Muscle layer of colon (tissue), 2 donors: ENCODE measurements at regions not wholly inside any gene's neighbourhood (a gene's known extent, or its start where the extent isn't known, plus 50 kb on each side); places are given as distances from the start of the nearest gene placed in this dataset.
"Not testable (repeated sequence)": the region's sequence is repeated elsewhere in the genome, so short reads cannot be mapped to it uniquely, and the experiment has no call there.

ENCODE experiments used
- H3K27ac ChIP-seq: one replicate; pipeline ENCODE4 v1.7.0; 2013; ENCODE audit warnings: low read depth, mild to moderate bottlenecking, low read length, moderate library complexity
- H3K27me3 ChIP-seq, 2 donors: one replicate each; pipeline ENCODE4 v1.7.0; 2013; ENCODE audit warnings: low read length in 2 of 2, mild to moderate bottlenecking in 2 of 2; ENCODE audit not compliant: insufficient read depth in 2 of 2, control insufficient read depth in 1 of 2
- H3K36me3 ChIP-seq: one replicate; pipeline ENCODE4 v1.7.0; 2013; ENCODE audit warnings: mild to moderate bottlenecking, low read length; ENCODE audit not compliant: insufficient read depth
- H3K4me1 ChIP-seq: one replicate; pipeline ENCODE4 v1.7.0; 2013; ENCODE audit warnings: mild to moderate bottlenecking, low read length; ENCODE audit not compliant: insufficient read depth
- H3K4me3 ChIP-seq, 2 donors: one replicate each; pipeline ENCODE4 v1.7.0; 2013; ENCODE audit warnings: low read length in 2 of 2, low read depth in 1 of 2, mild to moderate bottlenecking in 1 of 2, moderate library complexity in 1 of 2
- H3K9ac ChIP-seq: one replicate; pipeline ENCODE4 v1.7.0; 2013; ENCODE audit warnings: low read length
- H3K9me3 ChIP-seq: one replicate; pipeline ENCODE4 v1.7.0; 2013; ENCODE audit warnings: mild to moderate bottlenecking, low read length
- donor health status: abdominal sarcoma.
- donor health status: Adenocarcinoma of cecum.

DNA sequence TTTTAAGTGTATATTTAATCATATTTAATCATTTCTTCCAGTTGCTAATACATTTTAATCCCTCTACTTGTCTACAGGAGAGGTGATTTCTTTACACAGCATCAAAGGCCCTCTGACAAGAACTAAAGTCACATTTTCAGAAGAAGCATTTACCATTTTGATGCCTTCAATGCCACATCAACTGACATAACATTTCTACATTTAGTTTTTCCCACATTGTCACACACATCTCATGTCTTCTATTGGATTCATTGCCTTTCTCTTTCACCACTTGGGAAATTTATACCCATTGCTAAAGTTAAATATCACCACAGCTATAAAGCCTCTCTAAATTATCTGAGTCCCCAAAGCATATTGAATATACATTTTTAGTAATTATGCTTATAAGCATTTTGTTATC, 1907.5 kb upstream of the CDH9 start:
- H3K27me3 ChIP-seq: no peaks in the 10 kb centered on the region
- no peaks in the 10 kb centered on the region for H3K9me3 ChIP-seq
- no peak overlapping the region for H3K27ac ChIP-seq
- no peak overlapping the region for H3K4me3 ChIP-seq
- H3K4me1 ChIP-seq: no peaks in the 10 kb centered on the region
- H3K9ac ChIP-seq: no peak overlapping the region
- no peaks in the 10 kb centered on the region for H3K36me3 ChIP-seq

DNA sequence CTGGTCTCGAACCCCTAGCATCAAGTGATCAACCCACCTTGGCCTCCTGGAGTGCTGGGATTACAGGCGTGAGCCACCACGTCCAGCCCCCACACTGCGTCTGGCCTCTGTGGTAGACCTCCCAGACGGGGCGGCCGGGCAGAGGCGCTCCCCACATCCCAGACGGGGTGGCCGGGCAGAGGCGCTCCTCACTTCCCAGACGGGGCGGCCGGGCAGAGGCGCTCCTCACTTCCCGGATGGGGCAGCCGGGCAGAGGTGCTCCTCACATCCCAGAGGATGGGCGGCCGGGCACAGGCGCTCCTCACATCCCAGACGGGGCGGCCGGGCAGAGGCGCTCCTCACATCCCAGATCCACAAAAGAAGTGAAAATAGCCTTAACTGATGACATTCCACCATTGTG, 1891.0 kb upstream of the CDH9 start:
- not testable (repeated sequence) for H3K36me3 ChIP-seq, H3K27ac ChIP-seq, H3K4me1 ChIP-seq, H3K27me3 ChIP-seq, H3K4me3 ChIP-seq, H3K9me3 ChIP-seq, H3K9ac ChIP-seq

DNA sequence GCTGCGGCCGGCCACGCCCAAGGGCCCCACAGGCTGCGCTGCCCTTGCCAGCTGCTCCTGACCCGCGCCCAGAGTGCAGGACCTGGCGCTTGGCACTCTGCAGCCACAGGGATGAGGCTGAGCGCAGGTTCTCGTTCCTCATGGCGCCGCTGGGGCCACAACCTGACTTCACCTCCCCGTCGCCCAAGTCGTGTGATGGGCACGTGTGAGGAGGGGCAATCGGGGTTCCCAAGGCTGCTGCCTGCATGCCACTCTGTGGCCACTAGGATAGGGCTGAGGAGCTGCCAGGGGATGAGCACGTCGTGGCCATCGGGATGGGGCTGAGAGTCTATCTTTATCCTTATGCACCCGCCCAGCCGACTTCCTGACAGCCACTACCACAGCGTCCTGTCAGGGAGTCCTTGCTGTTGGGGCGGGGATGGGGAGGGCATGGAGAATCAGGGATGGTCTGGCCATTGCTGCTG, 1890.0 kb upstream of the CDH9 start:
- H3K9ac ChIP-seq, H3K4me1 ChIP-seq, H3K4me3 ChIP-seq, H3K27ac ChIP-seq, H3K9me3 ChIP-seq, H3K27me3 ChIP-seq, H3K36me3 ChIP-seq: not testable (repeated sequence)

DNA sequence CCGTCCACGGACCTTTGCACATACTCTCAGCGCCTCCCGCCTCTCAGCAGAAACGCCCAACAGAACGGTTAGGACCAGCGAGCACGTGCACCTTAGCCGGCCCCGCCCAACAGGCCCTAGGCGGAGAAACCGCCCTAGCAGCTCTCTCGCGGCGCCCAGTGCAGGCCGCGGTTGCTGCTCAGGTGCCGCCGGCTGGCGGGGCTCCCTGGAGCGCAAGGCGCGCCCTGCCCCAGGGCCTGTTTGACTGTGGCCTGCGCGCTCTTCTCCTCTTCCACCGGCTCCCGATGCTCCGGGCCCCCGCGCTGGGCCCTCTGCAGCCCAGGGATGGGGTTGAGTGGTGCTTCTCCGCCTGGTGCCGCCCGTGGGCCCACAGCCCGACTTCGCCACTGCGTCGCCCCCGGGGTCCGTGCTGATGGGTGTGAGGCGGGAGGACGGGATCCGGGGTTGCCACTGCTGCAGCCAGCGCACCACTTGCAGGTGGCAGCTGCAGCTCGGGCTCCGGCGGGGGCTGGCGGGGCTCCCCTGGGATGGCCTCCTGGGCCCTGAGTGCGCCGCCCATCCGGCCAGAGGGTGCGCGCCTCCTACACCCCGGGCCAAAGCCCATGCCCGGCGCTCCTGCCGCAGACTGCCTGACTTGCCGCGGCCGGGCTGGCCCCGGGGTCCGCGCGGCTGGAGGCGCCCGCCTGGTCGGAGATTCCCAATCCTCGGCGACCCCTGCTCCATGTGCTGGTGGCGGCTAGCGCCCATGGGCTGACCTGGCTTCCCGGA, 1889.4 kb upstream of the CDH9 start:
- Histone ChIP-seq H3K27ac (no peak overlapping the region), H3K9me3 (no peaks in the 10 kb centered on the region), H3K9ac (no peak overlapping the region), H3K4me3 (no peak overlapping the region), H3K36me3 (no peaks in the 10 kb centered on the region), H3K27me3 (no peaks in the 10 kb centered on the region), H3K4me1 (no peaks in the 10 kb centered on the region)

DNA sequence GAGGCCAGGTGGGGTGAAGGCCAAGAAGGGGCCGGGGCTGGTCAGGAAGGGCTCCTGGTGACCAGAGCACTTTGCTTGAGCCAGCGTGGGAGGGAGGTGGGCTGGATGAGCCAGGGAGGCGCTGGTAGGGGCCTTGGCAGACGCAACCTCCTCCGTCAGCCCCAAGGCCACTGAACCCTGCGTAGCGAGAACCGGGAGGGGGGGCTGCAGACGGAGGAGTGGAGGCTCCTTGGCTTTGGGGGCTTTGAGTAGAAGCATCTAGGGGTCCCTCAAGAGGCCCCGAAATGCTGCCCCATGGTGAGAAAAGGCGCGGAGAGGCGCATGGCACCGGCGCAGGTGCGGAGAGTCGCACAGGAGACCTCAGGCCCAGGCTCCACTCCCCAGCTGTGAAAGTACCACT, 1888.0 kb upstream of the CDH9 start:
- Histone ChIP-seq H3K9ac (no peak overlapping the region), H3K9me3 (no peaks in the 10 kb centered on the region), H3K4me1 (no peaks in the 10 kb centered on the region), H3K27me3 (no peaks in the 10 kb centered on the region), H3K27ac (no peak overlapping the region), H3K36me3 (no peaks in the 10 kb centered on the region), H3K4me3 (no peak overlapping the region)

DNA sequence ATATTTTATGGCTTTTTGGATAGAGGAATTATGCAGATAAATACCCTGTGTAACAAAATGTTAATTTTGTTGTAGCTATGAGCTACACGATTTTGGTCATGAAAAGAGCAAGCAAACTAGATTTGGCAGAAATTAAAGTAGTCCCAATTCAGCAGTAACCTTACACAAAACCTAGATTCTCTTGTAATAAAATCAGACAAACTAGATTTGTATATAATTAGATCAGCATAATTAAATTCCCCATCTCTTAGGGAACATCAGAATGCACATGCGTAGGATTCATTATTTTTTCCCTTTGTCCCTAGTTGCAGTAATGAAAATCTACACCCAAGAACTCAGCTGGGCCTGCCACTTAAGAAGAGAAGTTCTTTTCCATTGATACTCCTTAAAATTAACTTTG, 1879.2 kb upstream of the CDH9 start:
- Histone ChIP-seq H3K36me3 (no peaks in the 10 kb centered on the region), H3K9me3 (no peaks in the 10 kb centered on the region), H3K4me3 (no peak overlapping the region), H3K27me3 (no peaks in the 10 kb centered on the region), H3K9ac (no peak overlapping the region), H3K4me1 (no peaks in the 10 kb centered on the region), H3K27ac (no peak overlapping the region)

DNA sequence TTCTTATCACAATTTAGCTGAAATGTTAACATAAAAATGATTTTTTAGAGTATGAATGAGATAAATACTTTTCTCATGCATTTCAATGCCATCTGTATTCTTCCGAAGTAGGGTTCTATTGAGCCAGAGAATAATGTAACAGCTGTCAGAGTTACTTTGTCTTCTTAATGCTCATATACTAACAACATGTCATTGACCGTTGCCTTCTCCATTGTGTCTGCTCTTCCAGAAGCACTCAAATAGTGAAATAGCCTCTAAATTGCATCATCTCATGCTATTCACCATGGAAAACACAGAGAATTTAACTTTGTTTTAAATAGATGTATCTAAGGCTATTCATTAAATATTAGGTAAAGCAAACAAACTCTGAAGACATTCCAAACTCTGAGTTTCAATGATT, 1875.9 kb upstream of the CDH9 start:
- Histone ChIP-seq H3K36me3 (no peaks in the 10 kb centered on the region), H3K27ac (no peak overlapping the region), H3K9ac (no peak overlapping the region), H3K4me1 (no peaks in the 10 kb centered on the region), H3K4me3 (no peak overlapping the region), H3K9me3 (no peaks in the 10 kb centered on the region), H3K27me3 (no peaks in the 10 kb centered on the region)

DNA sequence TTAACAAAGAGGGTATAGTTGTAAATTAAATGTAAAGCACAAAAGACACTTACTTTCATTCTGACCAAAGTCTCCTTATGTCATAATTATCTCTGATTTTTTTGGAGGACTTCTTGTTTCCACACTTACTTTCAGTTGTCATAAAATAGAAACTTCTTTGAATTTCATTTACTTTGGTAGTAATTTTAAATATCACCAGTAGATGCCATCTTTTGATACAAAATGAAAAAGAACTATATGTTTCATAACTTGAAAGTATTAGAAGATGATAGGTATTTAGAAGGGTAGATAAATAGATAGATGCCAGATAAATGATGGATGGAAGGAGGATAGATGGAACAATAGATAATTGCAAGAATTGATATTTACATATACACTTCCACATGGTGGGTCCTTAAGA, 1865.3 kb upstream of the CDH9 start:
- no peak overlapping the region for H3K27ac ChIP-seq

DNA sequence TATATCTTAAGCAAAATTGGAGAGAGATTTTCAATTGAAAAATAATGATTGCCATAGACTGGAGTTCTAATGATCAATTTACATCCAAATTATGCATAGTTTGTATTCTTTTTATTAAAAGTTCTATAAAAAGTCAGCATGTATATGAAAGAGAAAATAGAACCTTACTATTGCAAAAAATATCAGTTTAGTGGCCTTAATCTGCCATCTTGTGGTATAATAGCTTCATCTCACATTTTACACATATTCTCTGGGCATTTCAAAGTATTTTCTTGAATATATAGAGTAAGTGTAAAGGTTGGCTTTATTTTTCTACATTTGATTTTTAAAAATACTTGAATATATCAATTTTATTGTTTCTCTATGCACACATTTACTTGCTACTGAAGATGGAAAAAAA, 1858.6 kb upstream of the CDH9 start:
- H3K36me3 ChIP-seq: no peaks in the 10 kb centered on the region
- H3K9ac ChIP-seq: no peak overlapping the region
- no peaks in the 10 kb centered on the region for H3K4me1 ChIP-seq
- H3K27ac ChIP-seq: no peak overlapping the region
- H3K9me3 ChIP-seq: no peaks in the 10 kb centered on the region
- no peaks in the 10 kb centered on the region for H3K27me3 ChIP-seq
- no peak overlapping the region for H3K4me3 ChIP-seq

More for the DNA sequence above, 1865.3 kb upstream of the CDH9 start:
- no peaks in the 10 kb centered on the region for H3K27me3 ChIP-seq
- no peaks in the 10 kb centered on the region for H3K36me3 ChIP-seq
- no peaks in the 10 kb centered on the region for H3K4me1 ChIP-seq
- H3K4me3 ChIP-seq: no peak overlapping the region
- no peaks in the 10 kb centered on the region for H3K9me3 ChIP-seq
- H3K9ac ChIP-seq: no peak overlapping the region

DNA sequence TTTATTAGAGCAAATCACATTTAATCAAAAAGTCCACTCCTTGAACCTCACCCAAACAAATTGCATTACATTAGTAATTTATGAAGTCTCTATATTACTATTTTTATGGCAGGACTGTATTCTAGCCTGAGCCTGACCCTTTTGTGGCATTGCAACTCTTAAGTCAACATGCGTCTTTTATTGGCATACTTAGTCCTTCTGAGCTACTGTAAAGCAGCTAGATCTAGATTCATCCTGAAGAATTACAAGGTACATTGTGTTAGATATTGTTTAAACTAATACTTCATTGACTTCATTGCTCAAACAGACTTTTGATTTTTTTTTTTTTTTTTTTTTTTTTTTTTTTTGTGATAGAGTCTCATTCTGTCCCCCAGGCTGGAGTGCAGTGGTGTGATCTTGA, 1842.5 kb upstream of the CDH9 start:
- H3K27ac ChIP-seq: no peak overlapping the region
- no peak overlapping the region for H3K9ac ChIP-seq
- no peak overlapping the region for H3K4me3 ChIP-seq
- no peaks in the 10 kb centered on the region for H3K27me3 ChIP-seq
- no peaks in the 10 kb centered on the region for H3K4me1 ChIP-seq
- no peaks in the 10 kb centered on the region for H3K9me3 ChIP-seq
- no peaks in the 10 kb centered on the region for H3K36me3 ChIP-seq

DNA sequence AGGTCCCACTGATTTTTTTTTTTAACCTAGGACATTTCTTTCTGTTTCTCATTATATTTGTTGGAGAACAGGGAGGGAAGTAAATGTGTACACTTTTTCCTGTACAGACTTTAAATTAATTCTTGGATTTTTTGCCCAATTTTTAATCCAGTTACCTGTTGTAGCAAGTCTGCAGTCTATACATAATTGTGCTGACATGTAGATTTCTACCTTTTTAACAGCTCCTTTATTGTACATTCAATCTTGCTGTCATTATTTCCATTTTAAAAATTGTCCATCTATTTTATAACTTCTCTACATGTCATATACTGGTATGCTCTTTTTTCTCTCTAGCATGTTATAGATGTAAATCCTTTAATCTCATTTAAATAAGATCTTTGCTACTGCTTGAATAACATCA, 1838.7 kb upstream of the CDH9 start:
- Histone ChIP-seq H3K27me3 (no peaks in the 10 kb centered on the region), H3K36me3 (no peaks in the 10 kb centered on the region), H3K9me3 (no peaks in the 10 kb centered on the region), H3K9ac (no peak overlapping the region), H3K4me1 (no peaks in the 10 kb centered on the region), H3K4me3 (no peak overlapping the region), H3K27ac (no peak overlapping the region)

DNA sequence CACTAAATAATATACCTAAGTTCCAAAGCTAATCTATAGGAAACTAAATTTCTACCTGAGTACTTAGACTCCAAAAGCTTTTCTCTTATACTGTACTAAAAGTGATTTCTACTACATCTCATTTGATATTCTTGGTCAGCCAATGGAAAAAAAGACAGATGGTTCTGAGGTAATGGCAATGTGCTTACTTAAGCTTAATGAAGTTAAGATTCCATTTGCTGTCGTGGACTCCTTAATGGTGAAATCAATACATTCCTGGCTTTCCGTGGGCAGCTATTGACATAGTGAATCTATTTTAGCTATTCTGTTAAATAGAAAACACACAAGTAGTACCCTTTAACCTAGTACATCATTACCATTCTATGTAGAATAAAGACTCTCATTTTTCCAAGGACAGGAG, 1825.6 kb upstream of the CDH9 start:
- H3K4me1 ChIP-seq: no peaks in the 10 kb centered on the region

More for the DNA sequence above, 1825.6 kb upstream of the CDH9 start:
- no peak overlapping the region for H3K4me3 ChIP-seq
- no peaks in the 10 kb centered on the region for H3K27me3 ChIP-seq
- no peak overlapping the region for H3K27ac ChIP-seq
- H3K9ac ChIP-seq: no peak overlapping the region
- no peaks in the 10 kb centered on the region for H3K36me3 ChIP-seq
- H3K9me3 ChIP-seq: no peaks in the 10 kb centered on the region
